H9 (cell line): ENCODE measurements at regions not wholly inside any gene's neighbourhood (a gene's known extent, or its start where the extent isn't known, plus 50 kb on each side); places are given as distances from the start of the nearest gene placed in this dataset.

Experiments used
- DNase-seq: peaks from one replicate; pipeline ENCODE4 v3.0.0-alpha.2; 2017
- H2AFZ ChIP-seq: one replicate; pipeline ENCODE4 v1.6.1; 2013; ENCODE audit warnings: mild to moderate bottlenecking, low read length, control low read depth, moderate library complexity
- H2AK5ac ChIP-seq: 2 replicates; pipeline ENCODE4 v1.6.1; 2013; ENCODE audit warnings: low read length, control low read depth, mixed read lengths; ENCODE audit not compliant: insufficient read length
- H2BK120ac ChIP-seq: one replicate; pipeline ENCODE4 v1.6.1; 2013; ENCODE audit warnings: low read depth, mild to moderate bottlenecking, low read length, control low read depth, inconsistent platforms; ENCODE audit not compliant: poor library complexity, severe bottlenecking
- H2BK12ac ChIP-seq: 2 replicates; pipeline ENCODE4 v1.6.1; 2013; ENCODE audit warnings: low read length, control low read depth, mixed read lengths, low read depth; ENCODE audit not compliant: insufficient read length
- H2BK15ac ChIP-seq: 2 replicates; pipeline ENCODE4 v1.6.1; 2013; ENCODE audit warnings: low read depth, low read length, control low read depth
- H2BK20ac ChIP-seq: one replicate; pipeline ENCODE4 v1.6.1; 2013; ENCODE audit warnings: low read depth, mild to moderate bottlenecking, low read length, control low read depth, inconsistent platforms; ENCODE audit not compliant: poor library complexity, severe bottlenecking
- H2BK5ac ChIP-seq: 2 replicates; pipeline ENCODE4 v1.6.1; 2013; ENCODE audit warnings: low read length, control low read depth, mixed read lengths; ENCODE audit not compliant: insufficient read length
- H3K14ac ChIP-seq: 2 replicates; pipeline ENCODE4 v1.6.1; 2013; ENCODE audit warnings: low read length, control low read depth; ENCODE audit not compliant: insufficient read depth
- H3K18ac ChIP-seq: 2 replicates; pipeline ENCODE4 v1.6.1; 2013; ENCODE audit warnings: low read depth, mild to moderate bottlenecking, mixed read lengths, low read length, control low read depth; ENCODE audit not compliant: insufficient read length
- H3K23ac ChIP-seq: 2 replicates; pipeline ENCODE4 v1.6.1; 2013; ENCODE audit warnings: low read length, control low read depth, mixed read lengths, low read depth; ENCODE audit not compliant: insufficient read length
- H3K23me2 ChIP-seq: 2 replicates; pipeline ENCODE4 v1.6.1; 2013; ENCODE audit warnings: low read depth, mild to moderate bottlenecking, mixed read lengths, low read length, control low read depth; ENCODE audit not compliant: insufficient read length, poor library complexity, severe bottlenecking
- H3K27ac ChIP-seq: 2 replicates; pipeline ENCODE4 v1.5.1; 2013; ENCODE audit warnings: low read length, control low read depth, mixed read lengths, low read depth; ENCODE audit not compliant: insufficient read length
- H3K27me3 ChIP-seq: 2 replicates; pipeline ENCODE4 v1.6.1; 2013; ENCODE audit warnings: low read length, control low read depth, inconsistent platforms; ENCODE audit not compliant: insufficient read depth
- H3K4ac ChIP-seq: 2 replicates; pipeline ENCODE4 v1.6.1; 2013; ENCODE audit warnings: low read depth, mild to moderate bottlenecking, control low read depth, inconsistent platforms, low read length, moderate library complexity
- H3K4me1 ChIP-seq: 2 replicates; pipeline ENCODE4 v1.6.1; 2013; ENCODE audit warnings: low read length, control low read depth, inconsistent platforms; ENCODE audit not compliant: insufficient read depth
- H3K4me2 ChIP-seq: 2 replicates; pipeline ENCODE4 v1.6.1; 2013; ENCODE audit warnings: low read length, control low read depth, mixed read lengths; ENCODE audit not compliant: insufficient read length, insufficient read depth
- H3K56ac ChIP-seq: 2 replicates; pipeline ENCODE4 v1.6.1; 2013; ENCODE audit warnings: low read depth, mild to moderate bottlenecking, mixed read lengths, low read length, control low read depth; ENCODE audit not compliant: insufficient read length
- H3K79me1 ChIP-seq: 2 replicates; pipeline ENCODE4 v1.6.1; 2013; ENCODE audit warnings: low read depth, mild to moderate bottlenecking, moderate library complexity, low read length, control low read depth, inconsistent platforms; ENCODE audit not compliant: insufficient read depth, poor library complexity, severe bottlenecking
- H3K79me2 ChIP-seq: 2 replicates; pipeline ENCODE4 v1.6.1; 2013; ENCODE audit warnings: low read length, control low read depth, inconsistent platforms; ENCODE audit not compliant: insufficient read depth
- H3K9ac ChIP-seq: 2 replicates; pipeline ENCODE4 v1.6.1; 2013; ENCODE audit warnings: low read length, control low read depth, mixed read lengths; ENCODE audit not compliant: insufficient read length; ENCODE audit errors: extremely low read depth
- H3K9me3 ChIP-seq: one replicate; pipeline ENCODE4 v1.6.1; 2013; ENCODE audit warnings: low read depth, low read length, inconsistent platforms; ENCODE audit not compliant: control insufficient read depth
- H3T11ph ChIP-seq: one replicate; pipeline ENCODE4 v1.6.1; 2013; ENCODE audit warnings: mild to moderate bottlenecking, low read length, control low read depth, inconsistent platforms
- H4K20me1 ChIP-seq: one replicate; pipeline ENCODE4 v1.6.1; 2013; ENCODE audit not compliant: control insufficient read depth, insufficient read length, insufficient read depth
- H4K5ac ChIP-seq: 2 replicates; pipeline ENCODE4 v1.6.1; 2013; ENCODE audit warnings: low read depth, mild to moderate bottlenecking, mixed read lengths, low read length, control low read depth; ENCODE audit not compliant: insufficient read length
- H4K8ac ChIP-seq: replicated peaks from 2 replicates; pipeline ENCODE4 v1.6.1; 2013; ENCODE audit warnings: low read length, control low read depth, mixed read lengths, low read depth; ENCODE audit not compliant: insufficient read length
- H4K91ac ChIP-seq: 2 replicates; pipeline ENCODE4 v1.6.1; 2013; ENCODE audit warnings: low read depth, mild to moderate bottlenecking, moderate library complexity, mixed read lengths, low read length, control low read depth; ENCODE audit not compliant: insufficient read length
- H3K27ac Mint-ChIP-seq, 3 experiments: 2 replicates in 2 of 3; 3 replicates in 1 of 3; pipeline ENCODE4 v1.8.0; 2020 to 2021; ENCODE audit warnings: mixed read lengths in 3 of 3, mild to moderate bottlenecking in 1 of 3, moderate library complexity in 1 of 3
- H3K27me3 Mint-ChIP-seq: 2 replicates; pipeline ENCODE4 v1.8.0; 2021; ENCODE audit warnings: low read depth, mild to moderate bottlenecking, moderate library complexity, mixed read lengths
- H3K36me3 Mint-ChIP-seq, 3 experiments: 2 replicates in 2 of 3; 3 replicates in 1 of 3; pipeline ENCODE4 v1.8.0; 2020 to 2021; ENCODE audit warnings: low read depth in 3 of 3, mixed read lengths in 3 of 3; ENCODE audit not compliant: insufficient read depth in 1 of 3
- H3K4me1 Mint-ChIP-seq, 2 experiments: 2 replicates each; pipeline ENCODE4 v1.8.0; 2020; ENCODE audit warnings: mixed read lengths in 2 of 2
- H3K4me3 Mint-ChIP-seq, 2 experiments: 2 replicates in 1 of 2; 3 replicates in 1 of 2; pipeline ENCODE4 v1.8.0; 2020 to 2021; ENCODE audit warnings: mild to moderate bottlenecking in 2 of 2, mixed read lengths in 2 of 2, moderate library complexity in 1 of 2
- H3K9me3 Mint-ChIP-seq, 2 experiments: 2 replicates in 1 of 2; 3 replicates in 1 of 2; pipeline ENCODE4 v1.8.0; 2020; ENCODE audit warnings: mild to moderate bottlenecking in 2 of 2, mixed read lengths in 2 of 2, moderate library complexity in 1 of 2
- WGBS: extraction: QIAGEN DNeasy Blood & Tissue Kit; methylation state at CpG from one replicate; pipeline ENCODE4 v1.1.7; 2013; ENCODE audit warnings: missing lambda C conversion rate, low lambda C conversion rate, mixed read lengths; ENCODE audit not compliant: insufficient read length; ENCODE audit errors: extremely low coverage; 5-methylcytosine and 5-hydroxymethylcytosine counted together
- TF ChIP-seq, protein P1 (sequence below): fragments of 200-600 bp; sonication (generic); conservative IDR thresholded peaks from 3 replicates; pipeline ENCODE4 v1.8.0; 2021; ENCODE audit warnings: antibody characterized with exemption, mild to moderate bottlenecking

DNA sequence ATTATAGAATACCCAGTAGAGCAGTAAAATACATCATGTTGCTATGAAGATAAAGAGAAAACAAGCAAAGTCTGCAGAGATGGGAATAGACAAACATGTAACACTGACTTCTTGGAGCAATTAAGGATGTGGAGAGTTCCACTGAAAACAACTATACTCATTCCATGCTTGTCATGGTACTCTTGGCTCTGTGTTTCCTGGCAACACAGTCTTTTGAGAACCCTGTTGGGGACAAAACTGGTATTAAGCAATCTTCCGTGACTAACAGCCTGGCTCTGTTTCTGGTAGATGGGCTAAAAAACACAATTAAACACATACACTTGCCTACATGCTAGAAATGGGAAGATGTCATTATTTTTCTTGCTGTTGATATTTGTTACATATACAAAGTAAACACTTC is 1212.3 kb upstream of the GBE1 start:
- Histone ChIP-seq H3K4me1 (peaks cover 4% of the 10 kb centered on the region; the same call in 1 of the 2 replicates), H3K9me3 (no peaks in the 10 kb centered on the region), H2BK15ac (no peak overlapping the region), H3T11ph (no peak overlapping the region), H3K14ac (no peak overlapping the region), H2BK120ac (no peak overlapping the region), H3K79me2 (no peaks in the 10 kb centered on the region), H4K91ac (no peak overlapping the region), H2BK20ac (no peak overlapping the region), H2BK5ac (no peak overlapping the region), H3K9ac (no peak overlapping the region), H3K79me1 (no peaks in the 10 kb centered on the region), H4K20me1 (no peaks in the 10 kb centered on the region), H3K23ac (no peak overlapping the region), H2BK12ac (no peak overlapping the region), H3K4ac (no peak overlapping the region), H3K18ac (no peak overlapping the region), H3K4me2 (no peak overlapping the region), H2AK5ac (no peak overlapping the region), H3K56ac (no peak overlapping the region), H3K27ac (no peak overlapping the region), H4K8ac (no peak overlapping the region), H3K27me3 (no peaks in the 10 kb centered on the region), H2AFZ (no peak overlapping the region), H4K5ac (no peak overlapping the region), H3K23me2 (no peaks in the 10 kb centered on the region)
- Mint-ChIP-seq H3K36me3 (no peaks in the 10 kb centered on the region; a peak in 1 of 7 replicates), H3K27me3 (no peaks in the 10 kb centered on the region), H3K9me3 (peaks cover 0 to 2% of the 10 kb centered on the region in 2 experiments; a peak in 1 of 5 replicates), H3K27ac (no peak overlapping the region), H3K4me3 (no peak overlapping the region), H3K4me1 (peaks cover 9 to 10% of the 10 kb centered on the region in 2 experiments)
- TF ChIP-seq, protein P1, sequence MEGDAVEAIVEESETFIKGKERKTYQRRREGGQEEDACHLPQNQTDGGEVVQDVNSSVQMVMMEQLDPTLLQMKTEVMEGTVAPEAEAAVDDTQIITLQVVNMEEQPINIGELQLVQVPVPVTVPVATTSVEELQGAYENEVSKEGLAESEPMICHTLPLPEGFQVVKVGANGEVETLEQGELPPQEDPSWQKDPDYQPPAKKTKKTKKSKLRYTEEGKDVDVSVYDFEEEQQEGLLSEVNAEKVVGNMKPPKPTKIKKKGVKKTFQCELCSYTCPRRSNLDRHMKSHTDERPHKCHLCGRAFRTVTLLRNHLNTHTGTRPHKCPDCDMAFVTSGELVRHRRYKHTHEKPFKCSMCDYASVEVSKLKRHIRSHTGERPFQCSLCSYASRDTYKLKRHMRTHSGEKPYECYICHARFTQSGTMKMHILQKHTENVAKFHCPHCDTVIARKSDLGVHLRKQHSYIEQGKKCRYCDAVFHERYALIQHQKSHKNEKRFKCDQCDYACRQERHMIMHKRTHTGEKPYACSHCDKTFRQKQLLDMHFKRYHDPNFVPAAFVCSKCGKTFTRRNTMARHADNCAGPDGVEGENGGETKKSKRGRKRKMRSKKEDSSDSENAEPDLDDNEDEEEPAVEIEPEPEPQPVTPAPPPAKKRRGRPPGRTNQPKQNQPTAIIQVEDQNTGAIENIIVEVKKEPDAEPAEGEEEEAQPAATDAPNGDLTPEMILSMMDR: no peak
- no peak for DNase-seq
- no CpG with 5 or more reads among the region's 1 CpG for WGBS
